ENCODE measurements at regions not wholly inside any gene's neighbourhood (a gene's known extent, or its start where the extent isn't known, plus 50 kb on each side); places are given as distances from the start of the nearest gene placed in this dataset.

GRCh38 chr9:103941104-103941503 is 153.0 kb upstream of the SMC2 start:
- H3K9me3 Mint-ChIP-seq (ENCODE audit: unreplicated experiment), result no peaks in the 10 kb centered on the region
- TF ChIP-seq CTCF (IDR thresholded peaks at IDR 0.05), result no peak
- H3K4me1 Mint-ChIP-seq (ENCODE audit: unreplicated experiment), result no peaks in the 10 kb centered on the region
- H3K36me3 Mint-ChIP-seq (ENCODE audit: unreplicated experiment), result no peaks in the 10 kb centered on the region
- H3K27ac Mint-ChIP-seq (ENCODE audit: unreplicated experiment), result no peak overlapping the region
- H3K27me3 Mint-ChIP-seq (ENCODE audit: unreplicated experiment), result peaks cover 2% of the 10 kb centered on the region
- no peak for DNase-seq (ENCODE audit: extremely low spot score, unreplicated experiment)
- H3K4me3 Mint-ChIP-seq (ENCODE audit: unreplicated experiment), result no peak overlapping the region

GRCh38 chr9:103942200-103942599 is 151.9 kb upstream of the SMC2 start:
- H3K27me3 Mint-ChIP-seq (ENCODE audit: unreplicated experiment), result peaks cover 2% of the 10 kb centered on the region
- no peaks in the 10 kb centered on the region for H3K4me1 Mint-ChIP-seq (ENCODE audit: unreplicated experiment)
- H3K36me3 Mint-ChIP-seq (ENCODE audit: unreplicated experiment), result no peaks in the 10 kb centered on the region
- TF ChIP-seq CTCF (IDR thresholded peaks at IDR 0.05), result no peak
- H3K27ac Mint-ChIP-seq (ENCODE audit: unreplicated experiment), result no peak overlapping the region
- no peaks in the 10 kb centered on the region for H3K9me3 Mint-ChIP-seq (ENCODE audit: unreplicated experiment)
- no peak for DNase-seq (ENCODE audit: extremely low spot score, unreplicated experiment)
- H3K4me3 Mint-ChIP-seq (ENCODE audit: unreplicated experiment), result no peak overlapping the region

GRCh38 chr9:103942651-103943050 is 151.5 kb upstream of the SMC2 start:
- Mint-ChIP-seq H3K4me3 (ENCODE audit: unreplicated experiment) (no peak overlapping the region), H3K27me3 (ENCODE audit: unreplicated experiment) (peaks cover 2% of the 10 kb centered on the region), H3K4me1 (ENCODE audit: unreplicated experiment) (no peaks in the 10 kb centered on the region), H3K27ac (ENCODE audit: unreplicated experiment) (no peak overlapping the region), H3K36me3 (ENCODE audit: unreplicated experiment) (no peaks in the 10 kb centered on the region), H3K9me3 (ENCODE audit: unreplicated experiment) (no peaks in the 10 kb centered on the region)
- TF ChIP-seq CTCF (IDR thresholded peaks at IDR 0.05), result no peak
- no peak for DNase-seq (ENCODE audit: extremely low spot score, unreplicated experiment)

- Mint-ChIP-seq H3K9me3 (ENCODE audit: unreplicated experiment) (no peaks in the 10 kb centered on the region), H3K36me3 (ENCODE audit: unreplicated experiment) (no peaks in the 10 kb centered on the region), H3K27me3 (ENCODE audit: unreplicated experiment) (no peaks in the 10 kb centered on the region), H3K4me1 (ENCODE audit: unreplicated experiment) (no peaks in the 10 kb centered on the region), H3K27ac (ENCODE audit: unreplicated experiment) (no peak overlapping the region), H3K4me3 (ENCODE audit: unreplicated experiment) (no peak overlapping the region)
- TF ChIP-seq CTCF (IDR thresholded peaks at IDR 0.05), result no peak
- no peak for DNase-seq (ENCODE audit: extremely low spot score, unreplicated experiment)
Measured at GRCh38 chr9:103949096-103949495, 145.0 kb upstream of the SMC2 start.

- Mint-ChIP-seq H3K27ac (ENCODE audit: unreplicated experiment) (no peak overlapping the region), H3K36me3 (ENCODE audit: unreplicated experiment) (no peaks in the 10 kb centered on the region), H3K27me3 (ENCODE audit: unreplicated experiment) (no peaks in the 10 kb centered on the region), H3K4me3 (ENCODE audit: unreplicated experiment) (no peak overlapping the region), H3K4me1 (ENCODE audit: unreplicated experiment) (no peaks in the 10 kb centered on the region), H3K9me3 (ENCODE audit: unreplicated experiment) (no peaks in the 10 kb centered on the region)
- DNase-seq (ENCODE audit: extremely low spot score, unreplicated experiment), result no peak
- no peak for TF ChIP-seq CTCF (IDR thresholded peaks at IDR 0.05)
Measured at GRCh38 chr9:103977163-103977562, 116.9 kb upstream of the SMC2 start.
